ENCODE measurements at regions not wholly inside any gene's neighbourhood (a gene's known extent, or its start where the extent isn't known, plus 50 kb on each side); places are given as distances from the start of the nearest gene placed in this dataset.

- Histone ChIP-seq H3K4me1 (peaks cover 0 to 14% of the 10 kb centered on the region in 2 donors), H3K4me3 (no peak overlapping the region), H3K36me3 (no peaks in the 10 kb centered on the region), H3K27ac (no peak overlapping the region), H3K9me3 (no peaks in the 10 kb centered on the region), H3K27me3 (no peaks in the 10 kb centered on the region)
- TF ChIP-seq CTCF (IDR thresholded peaks at IDR 0.05): no peak
- DNase-seq (ENCODE audit: low spot score in 2 of 2): no peak
- intact Hi-C loops (cut with DNase I): no loop called here
These were observed 89.2 kb upstream of the HIVEP1 start for GRCh38 chr6:11922901-11923300.

GRCh38 chr6:11921751-11922150, 90.4 kb upstream of the HIVEP1 start:
- H3K36me3 ChIP-seq: no peaks in the 10 kb centered on the region
- no peak overlapping the region for H3K4me3 ChIP-seq
- DNase-seq (ENCODE audit: low spot score in 2 of 2): no peak
- TF ChIP-seq CTCF (IDR thresholded peaks at IDR 0.05): no peak
- no peaks in the 10 kb centered on the region for H3K9me3 ChIP-seq
- H3K27me3 ChIP-seq: no peaks in the 10 kb centered on the region
- peaks cover 0 to 14% of the 10 kb centered on the region in 2 donors for H3K4me1 ChIP-seq
- H3K27ac ChIP-seq: peak overlapping the region; percentile 65
- intact Hi-C loops (cut with DNase I): no loop called here

- H3K4me3 ChIP-seq: no peak overlapping the region
- H3K27ac ChIP-seq: peak overlapping the region; percentile 65
- DNase-seq (ENCODE audit: low spot score in 2 of 2): peak; percentile 37 to 84
- H3K36me3 ChIP-seq: no peaks in the 10 kb centered on the region
- H3K27me3 ChIP-seq: no peaks in the 10 kb centered on the region
- peaks cover 0 to 14% of the 10 kb centered on the region in 2 donors for H3K4me1 ChIP-seq
- H3K9me3 ChIP-seq: no peaks in the 10 kb centered on the region
- intact Hi-C loops (cut with DNase I): no loop called here
- no peak for TF ChIP-seq CTCF (IDR thresholded peaks at IDR 0.05)
These were observed 91.1 kb upstream of the HIVEP1 start for GRCh38 chr6:11921017-11921438.

GRCh38 chr6:11920566-11920965, 91.5 kb upstream of the HIVEP1 start:
- no peaks in the 10 kb centered on the region for H3K36me3 ChIP-seq
- no peak overlapping the region for H3K4me3 ChIP-seq
- H3K27me3 ChIP-seq: no peaks in the 10 kb centered on the region
- TF ChIP-seq CTCF (IDR thresholded peaks at IDR 0.05): no peak
- intact Hi-C loops (cut with DNase I): no loop called here
- H3K9me3 ChIP-seq: no peaks in the 10 kb centered on the region
- H3K4me1 ChIP-seq: peaks cover 0 to 14% of the 10 kb centered on the region in 2 donors
- H3K27ac ChIP-seq: peak overlapping the region; percentile 65
- no peak for DNase-seq (ENCODE audit: low spot score in 2 of 2)

- H3K27ac ChIP-seq: peak overlapping the region in 1 of 2 donors; percentile 65
- no peaks in the 10 kb centered on the region for H3K27me3 ChIP-seq
- H3K4me1 ChIP-seq: peaks cover 0 to 14% of the 10 kb centered on the region in 2 donors
- H3K36me3 ChIP-seq: no peaks in the 10 kb centered on the region
- TF ChIP-seq CTCF (IDR thresholded peaks at IDR 0.05): no peak
- no peak overlapping the region for H3K4me3 ChIP-seq
- H3K9me3 ChIP-seq: no peaks in the 10 kb centered on the region
- DNase-seq (ENCODE audit: low spot score in 2 of 2): no peak
- intact Hi-C loops (cut with DNase I): no loop called here
These were observed 92.2 kb upstream of the HIVEP1 start for GRCh38 chr6:11919771-11920440.

Measured in ascending aorta (tissue), 2 donors.